ENCODE measurements at regions not wholly inside any gene's neighbourhood (a gene's known extent, or its start where the extent isn't known, plus 50 kb on each side); places are given as distances from the start of the nearest gene placed in this dataset.

DNA sequence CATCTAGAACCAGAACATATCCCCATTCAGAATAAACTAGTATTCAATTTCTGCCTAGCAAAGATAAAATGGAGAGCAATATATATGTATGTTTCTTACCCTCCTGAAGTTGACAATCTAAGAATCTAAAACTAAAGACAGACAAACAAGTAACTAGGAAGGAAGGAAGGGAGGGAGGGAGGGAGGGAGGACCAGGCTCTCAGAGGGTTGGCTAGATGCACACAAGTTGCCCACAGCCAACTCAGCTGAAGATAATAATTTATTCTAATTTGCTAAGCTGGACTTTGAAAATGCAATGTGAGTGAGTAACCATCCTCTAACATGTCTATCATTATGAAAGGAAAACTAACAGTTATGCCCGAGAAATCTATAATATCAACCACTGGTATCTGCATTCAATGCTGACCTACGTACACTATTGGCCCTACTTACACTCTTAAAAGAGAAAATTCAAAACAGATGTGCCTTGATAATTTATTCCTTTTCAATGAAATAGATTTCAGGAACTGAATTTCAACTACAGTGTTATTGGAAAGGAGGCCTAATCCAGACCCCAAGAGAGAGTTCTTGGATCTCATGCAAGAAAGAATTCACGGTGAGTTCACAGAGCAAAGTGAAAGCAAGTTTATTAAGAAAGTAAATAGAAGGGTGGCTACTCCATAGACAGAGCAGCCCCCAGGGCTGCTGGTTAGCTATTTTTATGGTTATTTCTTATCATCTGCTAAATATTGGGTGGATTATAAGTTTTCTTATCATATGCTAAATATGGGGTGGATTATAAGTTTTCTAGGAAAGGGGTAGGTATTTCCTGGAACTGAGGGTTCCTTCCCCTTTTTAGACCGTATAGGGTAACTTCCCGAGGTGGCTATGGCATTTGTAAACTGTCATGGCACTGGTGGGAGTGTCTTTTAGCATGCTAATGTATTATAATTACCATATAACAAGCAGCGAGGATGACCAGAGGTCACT lies 288.5 kb upstream of the SLC39A10 start:
- no peaks in the 10 kb centered on the region for H3K9me2 ChIP-seq (replicated peaks; ENCODE audit: insufficient read depth)
- TF ChIP-seq EZH2phosphoT487 (IDR thresholded peaks at IDR 0.05; ENCODE audit: low read depth, severe bottlenecking, unreplicated experiment) (no peak), EZH2 (IDR thresholded peaks at IDR 0.05; ENCODE audit: borderline replicate concordance) (no peak)
- no peak overlapping the region for H3K4me2 ChIP-seq
- no peaks in the 10 kb centered on the region for H3K36me3 ChIP-seq (replicated peaks; ENCODE audit: insufficient read depth, low read depth)
- no peaks in the 10 kb centered on the region for H4K20me1 ChIP-seq (ENCODE audit: insufficient read depth, poor library complexity, severe bottlenecking)
- no peaks in the 10 kb centered on the region for H3K27me3 ChIP-seq
- H3K4me3 ChIP-seq = no peak overlapping the region
- H3K27ac ChIP-seq = no peak overlapping the region
- H3K9me3 ChIP-seq (ENCODE audit: low read depth) = no peaks in the 10 kb centered on the region
- H2AFZ ChIP-seq = no peak overlapping the region
- 83% methylated on average over 6 of the region's 6 CpGs for whole genome bisulfite sequencing (ENCODE audit: low lambda C conversion rate, missing lambda C conversion rate)
- DNase-seq (ENCODE audit: low spot score) = no peak
- no peaks in the 10 kb centered on the region for H3K4me1 ChIP-seq (ENCODE audit: insufficient read depth)
- H3K79me2 ChIP-seq = no peaks in the 10 kb centered on the region

DNA sequence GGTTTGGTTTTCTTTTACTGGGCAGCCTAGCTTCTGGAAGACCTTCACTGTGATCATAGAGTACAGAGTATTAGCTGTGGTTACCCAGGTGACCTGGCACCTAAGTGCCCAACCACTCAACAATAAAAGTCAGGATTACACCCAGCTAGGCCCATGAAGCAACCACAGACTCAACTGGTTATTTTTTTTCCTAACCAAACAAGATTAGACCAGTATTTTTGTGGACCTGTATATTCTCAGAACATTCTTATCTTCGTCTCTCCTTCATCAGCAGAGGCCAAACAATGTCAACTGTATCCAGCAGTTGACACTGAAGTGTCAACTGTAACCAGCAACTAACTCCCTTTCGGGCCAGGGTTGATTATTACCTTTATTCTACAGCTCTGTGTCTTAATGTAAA lies 289.2 kb upstream of the SLC39A10 start:
- Histone ChIP-seq H3K9me3 (ENCODE audit: low read depth) (no peaks in the 10 kb centered on the region), H3K36me3 (replicated peaks; ENCODE audit: insufficient read depth, low read depth) (no peaks in the 10 kb centered on the region), H3K9me2 (replicated peaks; ENCODE audit: insufficient read depth) (no peaks in the 10 kb centered on the region), H2AFZ (no peak overlapping the region), H3K79me2 (no peaks in the 10 kb centered on the region), H3K4me2 (no peak overlapping the region), H3K4me3 (no peak overlapping the region), H4K20me1 (ENCODE audit: insufficient read depth, poor library complexity, severe bottlenecking) (no peaks in the 10 kb centered on the region), H3K4me1 (ENCODE audit: insufficient read depth) (no peaks in the 10 kb centered on the region), H3K27ac (no peak overlapping the region), H3K27me3 (no peaks in the 10 kb centered on the region)
- no peak for DNase-seq (ENCODE audit: low spot score)
- WGBS (ENCODE audit: low lambda C conversion rate, missing lambda C conversion rate) = 62% methylated on average over 2 of the region's 2 CpGs
- TF ChIP-seq CTCF (IDR thresholded peaks at IDR 0.05; ENCODE audit: poor library complexity) = no peak

GRCh38 chr2:195364015-195364965 lies 292.7 kb upstream of the SLC39A10 start:
- H3K9me3 ChIP-seq (ENCODE audit: low read depth) = no peaks in the 10 kb centered on the region
- no peaks in the 10 kb centered on the region for H3K36me3 ChIP-seq (replicated peaks; ENCODE audit: insufficient read depth, low read depth)
- no peak overlapping the region for H3K27ac ChIP-seq
- no peaks in the 10 kb centered on the region for H3K79me2 ChIP-seq
- no peaks in the 10 kb centered on the region for H3K9me2 ChIP-seq (replicated peaks; ENCODE audit: insufficient read depth)
- WGBS (ENCODE audit: low lambda C conversion rate, missing lambda C conversion rate) = 80% methylated on average over 5 of the region's 5 CpGs
- TF ChIP-seq CTCF (IDR thresholded peaks at IDR 0.05; ENCODE audit: poor library complexity) (no peak), EZH2 (IDR thresholded peaks at IDR 0.05; ENCODE audit: borderline replicate concordance) (no peak), EZH2phosphoT487 (IDR thresholded peaks at IDR 0.05; ENCODE audit: low read depth, severe bottlenecking, unreplicated experiment) (no peak)
- H3K4me3 ChIP-seq = no peak overlapping the region
- H3K27me3 ChIP-seq = no peaks in the 10 kb centered on the region
- H4K20me1 ChIP-seq (ENCODE audit: insufficient read depth, poor library complexity, severe bottlenecking) = no peaks in the 10 kb centered on the region
- no peaks in the 10 kb centered on the region for H3K4me1 ChIP-seq (ENCODE audit: insufficient read depth)
- no peak for DNase-seq (ENCODE audit: low spot score)
- no peak overlapping the region for H2AFZ ChIP-seq
- no peak overlapping the region for H3K4me2 ChIP-seq

Measured in hepatocyte (in vitro differentiated cells).